Smooth muscle cell (in vitro differentiated cells): ENCODE measurements at regions not wholly inside any gene's neighbourhood (a gene's known extent, or its start where the extent isn't known, plus 50 kb on each side); places are given as distances from the start of the nearest gene placed in this dataset.

Experiments used
- DNase-seq: peaks from one replicate; lab custom pipeline; 2025; ENCODE audit not compliant: unreplicated experiment; lab: John Stamatoyannopoulos, UW
- H2AFZ ChIP-seq: fragments of 200-600 bp; sonication (generic); 2 replicates; pipeline ENCODE4 v1.6.0; 2016; ENCODE audit warnings: antibody characterized with exemption, low read depth, mild to moderate bottlenecking
- H3F3A ChIP-seq: fragments of 200-600 bp; sonication (generic); 2 replicates; pipeline ENCODE4 v1.6.0; 2017; ENCODE audit warnings: antibody characterized with exemption, low read depth
- H3K27ac ChIP-seq: fragments of 200-600 bp; sonication (generic); 2 replicates; pipeline ENCODE4 v1.5.1; 2016; ENCODE audit warnings: low read depth, mild to moderate bottlenecking
- H3K27me3 ChIP-seq: fragments of 200-600 bp; sonication (generic); 2 replicates; pipeline ENCODE4 v1.6.1; 2016; ENCODE audit warnings: low read depth, mild to moderate bottlenecking
- H3K36me3 ChIP-seq: fragments of 200-600 bp; sonication (generic); 2 replicates; pipeline ENCODE4 v1.5.1; 2016; ENCODE audit warnings: low read depth
- H3K4me1 ChIP-seq: fragments of 200-600 bp; sonication (generic); 2 replicates; pipeline ENCODE4 v1.5.1; 2016; ENCODE audit warnings: low read depth
- H3K4me2 ChIP-seq: fragments of 200-600 bp; sonication (generic); 2 replicates; pipeline ENCODE4 v1.6.0; 2016; ENCODE audit warnings: mild to moderate bottlenecking
- H3K4me3 ChIP-seq: fragments of 200-600 bp; sonication (generic); 2 replicates; pipeline ENCODE4 v1.5.1; 2016; ENCODE audit warnings: mild to moderate bottlenecking
- H3K79me2 ChIP-seq: fragments of 200-600 bp; sonication (generic); 2 replicates; pipeline ENCODE4 v1.6.0; 2016; ENCODE audit warnings: low read depth, mild to moderate bottlenecking
- H3K9ac ChIP-seq: fragments of 200-600 bp; sonication (generic); 2 replicates; pipeline ENCODE4 v1.6.0; 2016; ENCODE audit warnings: low read depth
- H3K9me3 ChIP-seq: fragments of 200-600 bp; sonication (generic); replicated peaks from 2 replicates; pipeline ENCODE4 v1.5.1; 2016; ENCODE audit warnings: low read depth
- H4K20me1 ChIP-seq: fragments of 200-600 bp; sonication (generic); 2 replicates; pipeline ENCODE4 v1.6.0; 2016; ENCODE audit warnings: low read depth
- WGBS: methylation state at CpG from one replicate; pipeline ENCODE4 v1.1.7; 2016; ENCODE audit warnings: low lambda C conversion rate; 5-methylcytosine and 5-hydroxymethylcytosine counted together
- TF ChIP-seq, protein P1 (sequence below): fragments of 200-600 bp; sonication (generic); IDR thresholded peaks from 2 replicates; pipeline ENCODE4 v1.5.1; 2017; ENCODE audit warnings: borderline replicate concordance, mild to moderate bottlenecking, antibody characterized with exemption; ENCODE audit not compliant: insufficient read depth, poor library complexity, severe bottlenecking

DNA sequence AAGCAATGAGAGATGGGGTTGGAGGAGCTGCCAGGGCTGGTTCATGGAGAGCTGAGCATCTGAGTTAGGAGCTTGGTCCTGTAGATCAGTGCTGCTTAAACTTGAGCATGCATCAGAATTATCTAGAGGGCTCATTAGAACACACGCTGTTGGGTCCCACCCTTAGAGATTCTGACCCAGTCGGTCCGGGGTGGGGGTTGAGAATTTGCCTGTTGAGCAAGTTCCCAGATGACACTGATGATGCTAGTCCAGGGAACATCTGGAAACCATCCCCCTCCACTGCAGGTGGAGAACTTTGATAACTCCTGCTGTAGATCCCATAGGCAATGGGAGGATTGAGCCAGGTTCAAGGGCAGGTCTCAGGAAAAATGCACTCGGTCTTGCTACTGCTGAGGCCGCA lies 158.0 kb upstream of the KLF4 start:
- no peak for DNase-seq
- H3K9ac ChIP-seq: no peak overlapping the region
- TF ChIP-seq, protein P1, sequence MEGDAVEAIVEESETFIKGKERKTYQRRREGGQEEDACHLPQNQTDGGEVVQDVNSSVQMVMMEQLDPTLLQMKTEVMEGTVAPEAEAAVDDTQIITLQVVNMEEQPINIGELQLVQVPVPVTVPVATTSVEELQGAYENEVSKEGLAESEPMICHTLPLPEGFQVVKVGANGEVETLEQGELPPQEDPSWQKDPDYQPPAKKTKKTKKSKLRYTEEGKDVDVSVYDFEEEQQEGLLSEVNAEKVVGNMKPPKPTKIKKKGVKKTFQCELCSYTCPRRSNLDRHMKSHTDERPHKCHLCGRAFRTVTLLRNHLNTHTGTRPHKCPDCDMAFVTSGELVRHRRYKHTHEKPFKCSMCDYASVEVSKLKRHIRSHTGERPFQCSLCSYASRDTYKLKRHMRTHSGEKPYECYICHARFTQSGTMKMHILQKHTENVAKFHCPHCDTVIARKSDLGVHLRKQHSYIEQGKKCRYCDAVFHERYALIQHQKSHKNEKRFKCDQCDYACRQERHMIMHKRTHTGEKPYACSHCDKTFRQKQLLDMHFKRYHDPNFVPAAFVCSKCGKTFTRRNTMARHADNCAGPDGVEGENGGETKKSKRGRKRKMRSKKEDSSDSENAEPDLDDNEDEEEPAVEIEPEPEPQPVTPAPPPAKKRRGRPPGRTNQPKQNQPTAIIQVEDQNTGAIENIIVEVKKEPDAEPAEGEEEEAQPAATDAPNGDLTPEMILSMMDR: no peak
- 96% methylated on average over 5 of the region's 5 CpGs for WGBS
- H3K79me2 ChIP-seq: no peaks in the 10 kb centered on the region
- no peak overlapping the region for H3K4me2 ChIP-seq
- no peak overlapping the region for H3K4me3 ChIP-seq
- H3K36me3 ChIP-seq: no peaks in the 10 kb centered on the region
- H3K4me1 ChIP-seq: peaks cover 5% of the 10 kb centered on the region
- H3F3A ChIP-seq: no peaks in the 10 kb centered on the region
- H3K27ac ChIP-seq: no peak overlapping the region
- H3K27me3 ChIP-seq: no peaks in the 10 kb centered on the region
- no peak overlapping the region for H2AFZ ChIP-seq
- no peaks in the 10 kb centered on the region for H3K9me3 ChIP-seq
- no peaks in the 10 kb centered on the region for H4K20me1 ChIP-seq

DNA sequence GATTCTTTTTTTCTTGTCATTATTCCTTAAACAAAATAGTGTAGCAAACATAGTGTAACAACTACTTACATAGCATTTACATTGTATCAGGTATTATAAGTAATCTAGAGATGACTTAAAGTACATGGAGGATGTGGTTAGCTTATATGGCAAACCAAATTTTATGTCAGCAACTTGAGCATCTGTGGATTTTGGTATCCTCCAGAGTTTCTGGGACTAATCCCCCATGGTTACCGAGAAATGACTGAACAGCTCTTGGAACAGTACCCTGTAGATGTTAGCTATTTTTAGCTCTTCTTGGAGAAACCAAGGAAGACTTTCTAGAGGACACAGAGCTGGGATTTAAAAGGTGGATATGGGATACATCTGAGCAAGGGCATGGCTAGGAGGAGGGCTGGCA lies 157.6 kb upstream of the KLF4 start:
- Histone ChIP-seq H3K79me2 (no peaks in the 10 kb centered on the region), H3K4me3 (no peak overlapping the region), H3K27me3 (no peaks in the 10 kb centered on the region), H2AFZ (no peak overlapping the region), H3F3A (no peaks in the 10 kb centered on the region), H3K36me3 (no peaks in the 10 kb centered on the region), H4K20me1 (no peaks in the 10 kb centered on the region), H3K4me1 (peaks cover 5% of the 10 kb centered on the region), H3K9ac (no peak overlapping the region), H3K27ac (no peak overlapping the region), H3K4me2 (no peak overlapping the region), H3K9me3 (no peaks in the 10 kb centered on the region)
- no peak for DNase-seq
- WGBS: 50% methylated on average over 1 of the region's 1 CpG
- TF ChIP-seq, protein P1: no peak

DNA sequence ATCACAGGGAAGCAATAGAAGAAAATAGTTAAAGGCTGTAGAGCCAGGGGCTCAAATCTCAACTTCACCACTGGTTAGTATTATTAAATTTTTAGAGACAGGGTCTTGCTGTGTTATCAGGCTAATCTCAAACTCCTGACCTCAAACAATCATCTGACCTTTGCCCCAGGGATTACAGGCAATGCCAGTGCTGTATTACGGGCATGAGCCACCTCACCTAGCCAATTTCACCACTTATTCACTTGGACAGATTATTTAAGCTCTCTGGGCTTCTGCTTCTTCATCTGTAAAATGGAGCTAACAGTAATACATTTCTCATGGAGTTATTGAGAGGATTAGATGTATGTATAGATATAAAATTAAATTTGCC lies 155.9 kb upstream of the KLF4 start:
- no peak overlapping the region for H3K9ac ChIP-seq

DNA sequence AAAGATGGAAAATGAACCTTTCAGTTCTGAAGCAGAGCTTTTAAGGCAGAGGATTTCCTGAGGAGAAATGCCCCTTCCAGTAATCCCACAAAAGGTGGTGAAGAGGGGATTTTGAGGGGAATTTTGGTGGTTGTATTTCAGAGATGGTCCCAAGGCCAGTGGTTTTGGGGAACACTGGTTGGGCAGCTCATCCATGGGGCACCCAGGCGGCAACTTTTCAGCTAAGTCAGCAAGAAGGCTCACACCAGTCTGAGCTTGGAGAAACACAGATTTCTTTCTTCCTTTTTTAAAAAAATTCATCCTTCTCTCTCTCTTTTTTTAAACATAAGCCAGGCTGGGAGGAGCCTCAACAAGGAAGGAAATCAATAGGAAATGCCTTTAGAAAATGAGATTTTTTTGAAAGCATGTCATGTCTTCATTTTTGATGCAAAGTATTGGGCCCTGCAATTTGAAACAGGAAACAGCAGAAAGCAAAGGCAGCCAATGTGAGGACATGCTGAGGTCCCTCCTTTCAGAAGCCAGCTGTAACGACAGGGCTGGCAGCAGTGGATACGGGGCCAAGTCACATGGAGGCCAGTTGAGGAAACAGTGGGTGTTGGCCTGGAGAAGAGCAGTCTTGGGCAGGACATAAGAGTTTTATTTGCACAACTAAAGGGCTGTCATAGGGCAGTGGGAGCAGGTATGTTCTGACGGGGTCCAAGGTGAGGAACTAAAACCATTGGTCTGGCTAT lies 155.3 kb upstream of the KLF4 start:
- no peaks in the 10 kb centered on the region for H3K4me1 ChIP-seq
- no peak overlapping the region for H3K27ac ChIP-seq
- no peak overlapping the region for H3K9ac ChIP-seq
- no peaks in the 10 kb centered on the region for H3K79me2 ChIP-seq
- no peaks in the 10 kb centered on the region for H3K9me3 ChIP-seq
- 74% methylated on average over 4 of the region's 4 CpGs for WGBS
- no peaks in the 10 kb centered on the region for H4K20me1 ChIP-seq
- H3K27me3 ChIP-seq: no peaks in the 10 kb centered on the region
- H2AFZ ChIP-seq: no peak overlapping the region
- DNase-seq: no peak
- TF ChIP-seq, protein P1: no peak
- H3K36me3 ChIP-seq: no peaks in the 10 kb centered on the region
- no peaks in the 10 kb centered on the region for H3F3A ChIP-seq
- H3K4me2 ChIP-seq: no peak overlapping the region
- no peak overlapping the region for H3K4me3 ChIP-seq

More for the DNA sequence above, 155.9 kb upstream of the KLF4 start:
- Histone ChIP-seq H3K36me3 (no peaks in the 10 kb centered on the region), H4K20me1 (no peaks in the 10 kb centered on the region), H3K79me2 (no peaks in the 10 kb centered on the region), H3K27ac (no peak overlapping the region), H3K4me2 (no peak overlapping the region), H3K4me1 (peaks cover 5% of the 10 kb centered on the region), H3K4me3 (no peak overlapping the region), H3F3A (no peaks in the 10 kb centered on the region), H2AFZ (no peak overlapping the region), H3K9me3 (no peaks in the 10 kb centered on the region), H3K27me3 (no peaks in the 10 kb centered on the region)
- WGBS: 86% methylated on average over 1 of the region's 1 CpG
- TF ChIP-seq, protein P1: no peak
- DNase-seq: no peak
